ENCODE measurements at regions not wholly inside any gene's neighbourhood (a gene's known extent, or its start where the extent isn't known, plus 50 kb on each side); places are given as distances from the start of the nearest gene placed in this dataset.

DNA sequence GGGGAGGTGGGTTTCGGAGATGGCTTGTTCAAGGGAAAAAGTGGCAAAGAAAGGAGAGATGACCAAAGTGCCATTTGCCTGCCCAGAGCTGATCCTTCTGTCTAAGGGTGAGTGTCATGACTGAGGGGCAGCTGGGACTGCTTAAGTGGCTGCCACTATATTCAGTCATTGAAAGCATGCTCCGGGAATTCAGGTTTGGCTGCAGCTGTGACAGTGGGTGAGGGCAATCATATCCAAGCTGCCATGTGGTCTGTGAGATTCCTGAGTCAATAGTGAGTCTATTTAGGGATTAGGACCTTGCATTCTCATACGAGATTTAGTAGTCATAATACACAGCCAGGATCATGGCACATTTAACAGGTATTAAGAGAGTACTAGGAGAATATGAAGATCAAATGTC lies 138.8 kb upstream of the BANK1 start:
- POLR2A ChIA-PET = no interaction called here
- TF ChIP-seq, protein P1, sequence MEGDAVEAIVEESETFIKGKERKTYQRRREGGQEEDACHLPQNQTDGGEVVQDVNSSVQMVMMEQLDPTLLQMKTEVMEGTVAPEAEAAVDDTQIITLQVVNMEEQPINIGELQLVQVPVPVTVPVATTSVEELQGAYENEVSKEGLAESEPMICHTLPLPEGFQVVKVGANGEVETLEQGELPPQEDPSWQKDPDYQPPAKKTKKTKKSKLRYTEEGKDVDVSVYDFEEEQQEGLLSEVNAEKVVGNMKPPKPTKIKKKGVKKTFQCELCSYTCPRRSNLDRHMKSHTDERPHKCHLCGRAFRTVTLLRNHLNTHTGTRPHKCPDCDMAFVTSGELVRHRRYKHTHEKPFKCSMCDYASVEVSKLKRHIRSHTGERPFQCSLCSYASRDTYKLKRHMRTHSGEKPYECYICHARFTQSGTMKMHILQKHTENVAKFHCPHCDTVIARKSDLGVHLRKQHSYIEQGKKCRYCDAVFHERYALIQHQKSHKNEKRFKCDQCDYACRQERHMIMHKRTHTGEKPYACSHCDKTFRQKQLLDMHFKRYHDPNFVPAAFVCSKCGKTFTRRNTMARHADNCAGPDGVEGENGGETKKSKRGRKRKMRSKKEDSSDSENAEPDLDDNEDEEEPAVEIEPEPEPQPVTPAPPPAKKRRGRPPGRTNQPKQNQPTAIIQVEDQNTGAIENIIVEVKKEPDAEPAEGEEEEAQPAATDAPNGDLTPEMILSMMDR (IDR thresholded peaks at IDR 0.05) = no peak

DNA sequence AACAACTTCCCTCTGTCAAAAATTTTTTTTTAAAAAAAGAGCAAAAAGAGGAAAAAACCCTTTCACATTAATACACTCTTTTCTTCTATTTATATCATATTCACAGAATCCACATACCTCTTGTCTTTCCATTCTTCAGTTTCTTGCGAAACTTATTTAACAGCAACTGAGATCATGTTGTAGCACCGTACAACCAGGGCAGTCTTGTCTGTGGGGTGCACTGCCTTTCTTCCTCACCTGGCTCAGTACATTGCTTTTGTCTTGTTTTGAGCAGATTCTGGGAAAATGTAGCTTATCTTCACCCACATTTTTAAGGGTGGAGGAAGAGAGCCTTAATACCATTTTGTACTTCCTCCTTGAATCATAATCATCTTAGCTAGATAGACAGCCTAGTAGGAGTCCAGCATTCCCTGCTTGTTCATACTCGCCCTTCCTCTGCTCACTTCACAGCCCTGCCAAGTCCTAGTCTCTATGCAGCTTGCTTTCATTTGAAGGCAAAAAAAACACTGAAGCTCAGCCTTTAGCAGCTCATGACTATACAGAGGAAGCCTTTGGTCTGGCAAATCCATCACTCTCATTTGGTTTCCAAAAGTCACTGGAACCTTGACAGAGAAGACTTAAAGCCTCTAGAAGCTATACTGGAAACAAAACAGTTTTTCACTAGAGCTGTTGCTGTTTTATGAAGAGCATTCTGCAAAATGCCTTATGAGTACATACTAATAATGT lies 140.6 kb upstream of the BANK1 start:
- no peaks in the 10 kb centered on the region for H3K27me3 ChIP-seq (ENCODE audit: control insufficient read depth in 1 of 2, insufficient read depth in 2 of 2, low read length in 2 of 2)
- no peaks in the 10 kb centered on the region for H3K36me3 ChIP-seq (ENCODE audit: insufficient read depth, low read length)
- DNase-seq = no peak
- POLR2A ChIA-PET = interaction anchor here (0.5 kb wide), 1 partner anchor 1749 kb away, joined by 3 read pairs; no protein-coding TSS in a partner anchor
- H3K4me3 ChIP-seq (ENCODE audit: low read length) = no peak overlapping the region
- Mint-ChIP-seq H3K27ac (no peak overlapping the region), H3K4me3 (no peak overlapping the region), H3K4me1 (ENCODE audit: low read depth) (no peaks in the 10 kb centered on the region), H3K27me3 (peaks cover 23% of the 10 kb centered on the region), H3K36me3 (ENCODE audit: low read depth) (no peaks in the 10 kb centered on the region), H3K9me3 (no peaks in the 10 kb centered on the region)
- H3K4me1 ChIP-seq (ENCODE audit: insufficient read depth, low read length) = no peaks in the 10 kb centered on the region
- ATAC-seq (ENCODE audit: poor library complexity) = no peak
- no peak overlapping the region for H3K27ac ChIP-seq (ENCODE audit: low read depth in 1 of 2, low read length in 2 of 2)
- intact Hi-C loops (cut with DNase I, micrococcal nuclease) = no loop called here
- H3K9me3 ChIP-seq (ENCODE audit: control insufficient read depth in 1 of 2, insufficient read depth in 1 of 2, low read length in 2 of 2) = no peaks in the 10 kb centered on the region
- CTCF ChIA-PET = no interaction called here
- TF ChIP-seq, protein P1 (IDR thresholded peaks at IDR 0.05) = no peak

More for the DNA sequence above, 138.8 kb upstream of the BANK1 start:
- Histone ChIP-seq H3K9me3 (ENCODE audit: control insufficient read depth in 1 of 2, insufficient read depth in 1 of 2, low read length in 2 of 2) (no peaks in the 10 kb centered on the region), H3K27ac (ENCODE audit: low read depth in 1 of 2, low read length in 2 of 2) (no peak overlapping the region), H3K4me1 (ENCODE audit: insufficient read depth, low read length) (no peaks in the 10 kb centered on the region), H3K4me3 (ENCODE audit: low read length) (no peak overlapping the region), H3K27me3 (ENCODE audit: control insufficient read depth in 1 of 2, insufficient read depth in 2 of 2, low read length in 2 of 2) (no peaks in the 10 kb centered on the region), H3K36me3 (ENCODE audit: insufficient read depth, low read length) (no peaks in the 10 kb centered on the region)
- intact Hi-C loops (cut with DNase I, micrococcal nuclease) = no loop called here
- no peak overlapping the region for H3K27ac Mint-ChIP-seq
- CTCF ChIA-PET = no interaction called here
- DNase-seq (no peak), ATAC-seq (ENCODE audit: poor library complexity) (no peak)
- no peaks in the 10 kb centered on the region for H3K9me3 Mint-ChIP-seq
- H3K4me1 Mint-ChIP-seq (ENCODE audit: low read depth) = no peaks in the 10 kb centered on the region
- H3K27me3 Mint-ChIP-seq = peaks cover 18% of the 10 kb centered on the region
- no peaks in the 10 kb centered on the region for H3K36me3 Mint-ChIP-seq (ENCODE audit: low read depth)
- H3K4me3 Mint-ChIP-seq = no peak overlapping the region

DNA sequence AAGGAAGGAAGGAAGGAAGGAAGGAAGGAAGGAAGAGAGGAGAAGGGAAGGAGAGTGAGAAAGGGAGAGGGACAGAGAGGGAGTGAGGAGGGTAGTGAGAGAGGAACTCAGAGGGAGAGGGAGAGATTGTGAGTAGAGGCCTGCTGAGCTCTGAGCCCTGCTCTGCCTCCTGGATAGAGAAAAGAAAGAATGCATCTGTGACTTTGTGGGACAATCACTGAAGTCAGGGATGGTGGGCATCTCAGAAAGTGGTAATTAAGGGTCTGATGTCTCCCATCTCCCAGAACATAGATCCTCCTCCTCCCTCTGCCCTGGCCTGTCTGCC lies 142.9 kb upstream of the BANK1 start:
- Histone ChIP-seq H3K9me3 (ENCODE audit: control insufficient read depth in 1 of 2, insufficient read depth in 1 of 2, low read length in 2 of 2) (no peaks in the 10 kb centered on the region), H3K4me1 (ENCODE audit: insufficient read depth, low read length) (no peaks in the 10 kb centered on the region), H3K27me3 (ENCODE audit: control insufficient read depth in 1 of 2, insufficient read depth in 2 of 2, low read length in 2 of 2) (no peaks in the 10 kb centered on the region), H3K36me3 (ENCODE audit: insufficient read depth, low read length) (no peaks in the 10 kb centered on the region), H3K4me3 (ENCODE audit: low read length) (no peak overlapping the region), H3K27ac (ENCODE audit: low read depth in 1 of 2, low read length in 2 of 2) (no peak overlapping the region)
- no peak overlapping the region for H3K27ac Mint-ChIP-seq
- ATAC-seq (ENCODE audit: poor library complexity) (no peak), DNase-seq (no peak)
- no peaks in the 10 kb centered on the region for H3K36me3 Mint-ChIP-seq (ENCODE audit: low read depth)
- no peaks in the 10 kb centered on the region for H3K4me1 Mint-ChIP-seq (ENCODE audit: low read depth)
- POLR2A ChIA-PET = no interaction called here
- TF ChIP-seq, protein P1 (IDR thresholded peaks at IDR 0.05) = no peak
- peaks cover 21% of the 10 kb centered on the region for H3K27me3 Mint-ChIP-seq
- intact Hi-C loops (cut with DNase I, micrococcal nuclease) = no loop called here
- no peaks in the 10 kb centered on the region for H3K9me3 Mint-ChIP-seq
- no peak overlapping the region for H3K4me3 Mint-ChIP-seq
- CTCF ChIA-PET = no interaction called here

All from CD4-positive, alpha-beta T cell (primary cell).